ENCODE measurements at regions not wholly inside any gene's neighbourhood (a gene's known extent, or its start where the extent isn't known, plus 50 kb on each side); places are given as distances from the start of the nearest gene placed in this dataset.

DNA sequence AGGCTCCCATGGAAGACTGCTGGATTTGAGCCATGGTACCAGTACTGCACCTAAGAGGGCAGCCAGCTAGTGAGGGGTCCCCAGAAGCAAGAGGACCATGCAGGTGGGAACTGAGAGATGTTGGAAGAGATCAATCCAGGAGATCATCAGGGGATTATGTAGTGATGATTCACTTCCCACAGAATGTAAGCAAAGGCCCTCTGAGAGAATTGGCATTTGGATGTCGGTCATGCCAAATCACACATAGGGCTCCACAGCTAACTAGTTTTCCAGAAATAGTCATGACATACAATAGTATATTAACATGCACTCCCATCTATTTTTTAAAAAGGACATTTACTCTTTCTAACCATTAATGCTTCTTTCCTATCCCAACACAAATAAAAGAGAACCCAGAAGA lies 112.5 kb downstream of the RASGEF1B start:
- no peaks in the 10 kb centered on the region for H4K20me1 ChIP-seq (ENCODE audit: insufficient read depth)
- no peak overlapping the region for H2AFZ ChIP-seq (ENCODE audit: low read depth)
- no peak overlapping the region for H3K4me3 ChIP-seq (IDR thresholded peaks at IDR 0.05; ENCODE audit: insufficient read depth, low read depth, low read length)
- no peak overlapping the region for H3K9ac ChIP-seq
- H3K4me1 ChIP-seq (ENCODE audit: low read depth, poor library complexity, severe bottlenecking): no peaks in the 10 kb centered on the region
- H3K4me2 ChIP-seq: no peak overlapping the region
- H3K27me3 ChIP-seq (ENCODE audit: insufficient read depth, low read depth): no peaks in the 10 kb centered on the region
- H3K27ac ChIP-seq: no peak overlapping the region
- H3K79me2 ChIP-seq (ENCODE audit: insufficient read depth, low read depth): no peaks in the 10 kb centered on the region
- no peaks in the 10 kb centered on the region for H3K36me3 ChIP-seq (ENCODE audit: insufficient read depth)
- TF ChIP-seq, protein P1, sequence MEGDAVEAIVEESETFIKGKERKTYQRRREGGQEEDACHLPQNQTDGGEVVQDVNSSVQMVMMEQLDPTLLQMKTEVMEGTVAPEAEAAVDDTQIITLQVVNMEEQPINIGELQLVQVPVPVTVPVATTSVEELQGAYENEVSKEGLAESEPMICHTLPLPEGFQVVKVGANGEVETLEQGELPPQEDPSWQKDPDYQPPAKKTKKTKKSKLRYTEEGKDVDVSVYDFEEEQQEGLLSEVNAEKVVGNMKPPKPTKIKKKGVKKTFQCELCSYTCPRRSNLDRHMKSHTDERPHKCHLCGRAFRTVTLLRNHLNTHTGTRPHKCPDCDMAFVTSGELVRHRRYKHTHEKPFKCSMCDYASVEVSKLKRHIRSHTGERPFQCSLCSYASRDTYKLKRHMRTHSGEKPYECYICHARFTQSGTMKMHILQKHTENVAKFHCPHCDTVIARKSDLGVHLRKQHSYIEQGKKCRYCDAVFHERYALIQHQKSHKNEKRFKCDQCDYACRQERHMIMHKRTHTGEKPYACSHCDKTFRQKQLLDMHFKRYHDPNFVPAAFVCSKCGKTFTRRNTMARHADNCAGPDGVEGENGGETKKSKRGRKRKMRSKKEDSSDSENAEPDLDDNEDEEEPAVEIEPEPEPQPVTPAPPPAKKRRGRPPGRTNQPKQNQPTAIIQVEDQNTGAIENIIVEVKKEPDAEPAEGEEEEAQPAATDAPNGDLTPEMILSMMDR (conservative IDR thresholded peaks at IDR 0.05; ENCODE audit: low read depth, low read length): no peak

- Histone ChIP-seq H3K79me2 (ENCODE audit: insufficient read depth, low read depth) (no peaks in the 10 kb centered on the region), H3K4me3 (IDR thresholded peaks at IDR 0.05; ENCODE audit: insufficient read depth, low read depth, low read length) (no peak overlapping the region), H4K20me1 (ENCODE audit: insufficient read depth) (no peaks in the 10 kb centered on the region), H3K27me3 (ENCODE audit: insufficient read depth, low read depth) (no peaks in the 10 kb centered on the region), H2AFZ (ENCODE audit: low read depth) (no peak overlapping the region), H3K9ac (no peak overlapping the region), H3K36me3 (ENCODE audit: insufficient read depth) (no peaks in the 10 kb centered on the region), H3K4me2 (no peak overlapping the region), H3K4me1 (ENCODE audit: low read depth, poor library complexity, severe bottlenecking) (no peaks in the 10 kb centered on the region), H3K27ac (no peak overlapping the region)
- TF ChIP-seq, protein P1 (conservative IDR thresholded peaks at IDR 0.05; ENCODE audit: low read depth, low read length): no peak
These were observed 113.6 kb downstream of the RASGEF1B start for GRCh38 chr4:81358154-81358553.

GRCh38 chr4:81356621-81357020 lies 115.1 kb downstream of the RASGEF1B start:
- no peak overlapping the region for H3K4me2 ChIP-seq
- no peak overlapping the region for H2AFZ ChIP-seq (ENCODE audit: low read depth)
- H4K20me1 ChIP-seq (ENCODE audit: insufficient read depth): no peaks in the 10 kb centered on the region
- H3K9ac ChIP-seq: no peak overlapping the region
- no peaks in the 10 kb centered on the region for H3K4me1 ChIP-seq (ENCODE audit: low read depth, poor library complexity, severe bottlenecking)
- H3K4me3 ChIP-seq (IDR thresholded peaks at IDR 0.05; ENCODE audit: insufficient read depth, low read depth, low read length): no peak overlapping the region
- H3K79me2 ChIP-seq (ENCODE audit: insufficient read depth, low read depth): no peaks in the 10 kb centered on the region
- TF ChIP-seq, protein P1 (conservative IDR thresholded peaks at IDR 0.05; ENCODE audit: low read depth, low read length): no peak
- H3K27me3 ChIP-seq (ENCODE audit: insufficient read depth, low read depth): no peaks in the 10 kb centered on the region
- no peak overlapping the region for H3K27ac ChIP-seq
- no peaks in the 10 kb centered on the region for H3K36me3 ChIP-seq (ENCODE audit: insufficient read depth)

DNA sequence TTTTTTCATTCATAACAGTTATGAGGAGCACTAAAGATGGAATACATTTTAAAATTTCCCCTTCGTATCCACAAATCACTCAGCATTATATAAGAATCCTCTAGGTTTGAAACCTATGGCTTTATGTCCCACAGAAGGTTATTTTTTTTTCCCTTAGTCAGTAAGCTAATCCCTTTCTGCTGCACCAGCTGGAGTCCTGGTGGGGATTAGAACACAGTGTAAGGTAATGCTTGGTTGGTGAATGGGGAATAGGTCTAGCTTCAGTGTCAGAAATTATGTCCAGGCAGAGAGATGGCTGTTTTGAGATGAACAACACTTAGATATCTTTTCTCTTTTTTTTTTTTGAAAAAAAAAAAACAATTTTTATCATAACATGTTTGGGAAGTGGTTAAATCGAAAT lies 116.6 kb downstream of the RASGEF1B start:
- no peaks in the 10 kb centered on the region for H3K36me3 ChIP-seq (ENCODE audit: insufficient read depth)

More for the DNA sequence above, 116.6 kb downstream of the RASGEF1B start:
- Histone ChIP-seq H2AFZ (ENCODE audit: low read depth) (no peak overlapping the region), H3K4me2 (no peak overlapping the region), H3K27ac (no peak overlapping the region), H3K4me1 (ENCODE audit: low read depth, poor library complexity, severe bottlenecking) (no peaks in the 10 kb centered on the region), H4K20me1 (ENCODE audit: insufficient read depth) (no peaks in the 10 kb centered on the region), H3K4me3 (IDR thresholded peaks at IDR 0.05; ENCODE audit: insufficient read depth, low read depth, low read length) (no peak overlapping the region), H3K79me2 (ENCODE audit: insufficient read depth, low read depth) (no peaks in the 10 kb centered on the region), H3K27me3 (ENCODE audit: insufficient read depth, low read depth) (no peaks in the 10 kb centered on the region), H3K9ac (no peak overlapping the region)
- TF ChIP-seq, protein P1 (conservative IDR thresholded peaks at IDR 0.05; ENCODE audit: low read depth, low read length): no peak

Measured in KMS-11 (cell line).